Breast epithelium (tissue), 3 donors: ENCODE measurements at regions not wholly inside any gene's neighbourhood (a gene's known extent, or its start where the extent isn't known, plus 50 kb on each side); places are given as distances from the start of the nearest gene placed in this dataset.

Experiments
- POLR2A ChIP-seq: fragments of 450-650 bp; IDR thresholded peaks from one replicate; pipeline ENCODE4 v1.6.1; 2016; ENCODE audit warnings: antibody characterized with exemption, mild to moderate bottlenecking, moderate library complexity
- TF ChIP-seq, protein P1 (sequence below), 3 donors: fragments of 450-650 bp; IDR thresholded peaks; one replicate each; pipeline ENCODE4 v1.5.1; 2016 to 2017; ENCODE audit warnings: antibody characterized with exemption in 3 of 3, mild to moderate bottlenecking in 3 of 3, moderate library complexity in 3 of 3

DNA sequence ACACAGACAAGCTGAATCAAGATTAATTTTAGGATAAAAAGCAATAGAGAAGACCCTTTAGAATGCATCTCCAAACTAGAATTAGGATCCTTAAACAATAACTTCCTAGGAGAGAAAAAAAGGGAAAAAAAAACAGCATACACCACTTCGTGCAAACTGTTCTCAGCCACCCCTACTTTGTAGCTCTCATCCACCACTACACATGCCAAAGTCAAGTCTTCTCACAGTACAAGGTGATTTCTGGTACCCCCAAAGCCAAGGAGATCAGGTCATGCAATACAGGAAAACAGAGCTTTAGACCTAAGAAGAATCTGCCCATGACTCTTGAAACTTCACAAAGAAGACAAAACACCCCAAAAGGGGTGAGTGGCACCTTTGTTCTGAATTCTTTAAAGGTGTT is 166.9 kb downstream of the SUCNR1 start:
- TF ChIP-seq, protein P1, sequence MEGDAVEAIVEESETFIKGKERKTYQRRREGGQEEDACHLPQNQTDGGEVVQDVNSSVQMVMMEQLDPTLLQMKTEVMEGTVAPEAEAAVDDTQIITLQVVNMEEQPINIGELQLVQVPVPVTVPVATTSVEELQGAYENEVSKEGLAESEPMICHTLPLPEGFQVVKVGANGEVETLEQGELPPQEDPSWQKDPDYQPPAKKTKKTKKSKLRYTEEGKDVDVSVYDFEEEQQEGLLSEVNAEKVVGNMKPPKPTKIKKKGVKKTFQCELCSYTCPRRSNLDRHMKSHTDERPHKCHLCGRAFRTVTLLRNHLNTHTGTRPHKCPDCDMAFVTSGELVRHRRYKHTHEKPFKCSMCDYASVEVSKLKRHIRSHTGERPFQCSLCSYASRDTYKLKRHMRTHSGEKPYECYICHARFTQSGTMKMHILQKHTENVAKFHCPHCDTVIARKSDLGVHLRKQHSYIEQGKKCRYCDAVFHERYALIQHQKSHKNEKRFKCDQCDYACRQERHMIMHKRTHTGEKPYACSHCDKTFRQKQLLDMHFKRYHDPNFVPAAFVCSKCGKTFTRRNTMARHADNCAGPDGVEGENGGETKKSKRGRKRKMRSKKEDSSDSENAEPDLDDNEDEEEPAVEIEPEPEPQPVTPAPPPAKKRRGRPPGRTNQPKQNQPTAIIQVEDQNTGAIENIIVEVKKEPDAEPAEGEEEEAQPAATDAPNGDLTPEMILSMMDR (IDR thresholded peaks at IDR 0.05): no peak
- no peak for TF ChIP-seq POLR2A
